ENCODE measurements at regions not wholly inside any gene's neighbourhood (a gene's known extent, or its start where the extent isn't known, plus 50 kb on each side); places are given as distances from the start of the nearest gene placed in this dataset.
"Not testable (repeated sequence)": the region's sequence is repeated elsewhere in the genome, so short reads cannot be mapped to it uniquely, and the experiment has no call there.

GRCh38 chr11:29061452-29061851 lies 953.3 kb downstream of the METTL15 start:
- H3K36me3 Mint-ChIP-seq (ENCODE audit: low read depth) = no peaks in the 10 kb centered on the region
- H3K27me3 Mint-ChIP-seq (ENCODE audit: low read depth) = no peaks in the 10 kb centered on the region
- DNase-seq (ENCODE audit: low read depth, low spot score) = no peak
- no peak overlapping the region for H3K27ac Mint-ChIP-seq (ENCODE audit: unreplicated experiment)
- peaks cover 2% of the 10 kb centered on the region for H3K9me3 Mint-ChIP-seq
- H3K4me3 Mint-ChIP-seq = no peak overlapping the region
- TF ChIP-seq CTCF (conservative IDR thresholded peaks at IDR 0.05) = no peak
- H3K4me1 Mint-ChIP-seq = no peaks in the 10 kb centered on the region

DNA sequence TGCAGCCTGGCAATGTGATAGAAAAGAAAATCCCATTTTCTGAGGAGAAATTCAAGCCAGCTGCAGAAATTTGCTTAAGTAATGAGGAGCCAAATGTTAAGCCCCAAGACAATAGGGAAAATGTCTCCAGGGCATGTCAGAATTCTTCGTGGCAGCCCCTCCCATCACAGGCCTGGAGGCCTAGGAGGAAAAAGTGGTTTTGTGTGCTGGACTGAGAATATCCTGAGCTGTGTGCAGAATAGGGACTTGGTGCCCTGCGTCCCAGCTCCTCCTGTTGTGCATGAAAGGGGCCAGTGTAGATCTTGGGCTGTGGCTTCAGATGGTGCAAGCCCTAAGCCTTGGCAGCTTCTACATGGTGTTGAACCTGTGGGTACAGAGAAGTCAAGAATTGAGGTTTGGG lies 948.3 kb downstream of the METTL15 start:
- H3K27me3 Mint-ChIP-seq (ENCODE audit: low read depth); H3K4me3 Mint-ChIP-seq; H3K27ac Mint-ChIP-seq (ENCODE audit: unreplicated experiment); H3K4me1 Mint-ChIP-seq; H3K36me3 Mint-ChIP-seq (ENCODE audit: low read depth); DNase-seq (ENCODE audit: low read depth, low spot score): not testable (repeated sequence)
- H3K9me3 Mint-ChIP-seq = peaks cover 14% of the 10 kb centered on the region

DNA sequence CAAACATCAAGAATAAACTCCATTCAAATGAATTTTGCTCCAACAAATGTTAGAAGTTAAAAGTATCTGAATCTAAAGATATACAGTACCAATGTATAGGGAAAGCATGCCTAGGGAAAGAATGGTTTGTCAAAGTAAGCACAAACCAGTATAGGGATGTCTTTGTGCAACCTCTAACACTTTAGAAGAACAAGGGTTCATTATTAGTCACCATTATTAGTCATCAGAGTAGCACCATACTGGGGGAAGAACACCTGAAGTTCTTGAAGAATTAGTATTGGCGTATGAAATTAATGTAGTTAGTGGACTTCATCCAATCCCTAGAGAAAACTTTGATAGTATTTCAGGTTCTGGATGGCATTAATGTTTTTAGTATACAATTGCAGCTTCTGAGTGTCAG lies 943.7 kb downstream of the METTL15 start:
- no peak overlapping the region for H3K4me3 Mint-ChIP-seq
- no peak overlapping the region for H3K27ac Mint-ChIP-seq (ENCODE audit: unreplicated experiment)
- H3K9me3 Mint-ChIP-seq = peaks cover 14% of the 10 kb centered on the region
- no peak for DNase-seq (ENCODE audit: low read depth, low spot score)
- no peaks in the 10 kb centered on the region for H3K4me1 Mint-ChIP-seq
- no peak for TF ChIP-seq CTCF (conservative IDR thresholded peaks at IDR 0.05)
- H3K27me3 Mint-ChIP-seq (ENCODE audit: low read depth) = peaks cover 2% of the 10 kb centered on the region
- no peaks in the 10 kb centered on the region for H3K36me3 Mint-ChIP-seq (ENCODE audit: low read depth)

DNA sequence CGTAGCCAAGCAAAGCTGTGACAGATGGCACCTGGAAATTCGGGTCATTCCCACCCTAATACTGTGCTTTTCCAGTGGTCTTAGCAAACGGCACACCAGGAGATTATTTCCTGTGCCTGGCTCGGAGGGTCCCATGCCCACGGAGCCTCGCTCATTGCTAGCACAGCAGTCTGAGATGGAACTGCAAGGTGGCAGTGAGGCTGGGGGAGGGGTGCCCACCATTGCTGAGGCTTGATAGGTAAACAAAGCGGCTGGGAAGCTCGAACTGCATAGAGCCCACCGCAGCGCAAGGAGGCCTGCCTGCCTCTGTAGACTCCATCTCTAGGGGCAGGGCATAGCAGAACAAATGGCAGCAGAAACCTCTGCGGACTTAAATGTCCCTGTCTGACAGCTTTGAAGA lies 942.8 kb downstream of the METTL15 start:
- H3K36me3 Mint-ChIP-seq (ENCODE audit: low read depth); H3K4me1 Mint-ChIP-seq; H3K27ac Mint-ChIP-seq (ENCODE audit: unreplicated experiment); H3K4me3 Mint-ChIP-seq; H3K27me3 Mint-ChIP-seq (ENCODE audit: low read depth); H3K9me3 Mint-ChIP-seq; DNase-seq (ENCODE audit: low read depth, low spot score): not testable (repeated sequence)

GRCh38 chr11:29040489-29040888 lies 932.3 kb downstream of the METTL15 start:
- no peak for TF ChIP-seq CTCF (conservative IDR thresholded peaks at IDR 0.05)
- no peak overlapping the region for H3K27ac Mint-ChIP-seq (ENCODE audit: unreplicated experiment)
- H3K4me1 Mint-ChIP-seq = no peaks in the 10 kb centered on the region
- no peak overlapping the region for H3K4me3 Mint-ChIP-seq
- H3K9me3 Mint-ChIP-seq = peaks cover 3% of the 10 kb centered on the region
- H3K36me3 Mint-ChIP-seq (ENCODE audit: low read depth) = no peaks in the 10 kb centered on the region
- peaks cover 2% of the 10 kb centered on the region for H3K27me3 Mint-ChIP-seq (ENCODE audit: low read depth)
- DNase-seq (ENCODE audit: low read depth, low spot score) = no peak

DNA sequence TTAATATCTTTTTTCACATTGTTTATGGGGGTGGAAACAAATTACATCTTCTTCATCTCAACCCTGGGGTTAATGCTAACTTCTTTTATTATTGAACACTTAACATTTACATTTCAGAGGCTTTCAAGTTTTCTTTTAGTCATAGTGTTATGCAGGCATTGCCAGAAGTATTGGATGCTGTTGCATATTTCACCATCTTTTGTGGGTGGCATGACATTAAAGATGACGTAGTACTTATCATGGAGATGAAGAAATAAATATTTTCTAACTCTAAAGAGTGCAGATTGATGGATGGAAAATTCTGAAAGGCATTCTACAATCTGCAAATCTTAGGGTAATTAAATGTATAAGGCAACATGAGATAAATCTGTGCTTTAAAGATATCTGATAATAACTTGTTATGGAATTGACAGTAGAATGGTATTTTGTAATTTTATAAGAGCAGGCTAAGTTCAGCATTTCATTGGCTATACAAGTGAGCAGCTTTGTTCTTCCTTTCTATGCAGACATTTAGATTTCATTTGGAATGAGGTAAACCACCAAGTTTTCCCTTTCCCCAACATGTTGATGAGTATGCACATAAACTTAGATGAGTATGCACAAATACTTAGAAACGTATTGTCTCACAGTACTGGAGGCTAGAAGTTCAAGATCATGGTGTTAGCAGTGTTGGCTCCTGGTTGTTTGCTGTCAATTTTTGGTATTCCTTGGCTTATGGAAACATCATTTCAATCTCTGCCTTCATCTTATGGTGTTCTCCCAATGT lies 924.4 kb downstream of the METTL15 start:
- no peak for DNase-seq (ENCODE audit: low read depth, low spot score)
- peaks cover 3% of the 10 kb centered on the region for H3K36me3 Mint-ChIP-seq (ENCODE audit: low read depth)
- H3K9me3 Mint-ChIP-seq = peaks cover 6% of the 10 kb centered on the region
- H3K4me3 Mint-ChIP-seq = no peak overlapping the region
- no peaks in the 10 kb centered on the region for H3K27me3 Mint-ChIP-seq (ENCODE audit: low read depth)
- H3K4me1 Mint-ChIP-seq = no peaks in the 10 kb centered on the region
- TF ChIP-seq CTCF (conservative IDR thresholded peaks at IDR 0.05) = no peak
- H3K27ac Mint-ChIP-seq (ENCODE audit: unreplicated experiment) = no peak overlapping the region
